ENCODE measurements at regions not wholly inside any gene's neighbourhood (a gene's known extent, or its start where the extent isn't known, plus 50 kb on each side); places are given as distances from the start of the nearest gene placed in this dataset.

DNA sequence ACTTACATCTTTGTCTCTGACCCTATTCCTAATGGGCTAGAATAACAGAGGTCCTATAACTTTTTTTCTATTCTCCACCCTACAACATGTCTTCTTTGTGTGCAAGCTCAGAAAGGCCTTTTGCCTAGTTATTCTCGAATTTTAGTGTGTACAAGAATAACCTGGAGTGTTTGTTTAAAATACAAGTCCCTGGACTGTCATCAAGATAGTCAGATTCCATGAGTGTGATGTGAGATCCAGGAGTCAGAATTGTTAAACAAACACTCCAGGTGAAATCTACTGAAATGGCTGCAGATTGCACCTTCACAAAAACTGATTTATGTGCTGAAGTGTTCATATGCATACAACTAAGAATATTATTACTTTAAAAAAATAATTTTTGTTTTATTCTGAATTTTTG is 114.4 kb upstream of the DIO2 start:
- ATAC-seq (ENCODE audit: insufficient number of reproducible peaks, low FRiP score, low read depth) (no peak), DNase-seq (ENCODE audit: low spot score) (no peak)
- no peak overlapping the region for H3K27ac ChIP-seq
- H3K27me3 ChIP-seq (replicated peaks; ENCODE audit: insufficient read depth) = no peaks in the 10 kb centered on the region
- TF ChIP-seq, protein P1, sequence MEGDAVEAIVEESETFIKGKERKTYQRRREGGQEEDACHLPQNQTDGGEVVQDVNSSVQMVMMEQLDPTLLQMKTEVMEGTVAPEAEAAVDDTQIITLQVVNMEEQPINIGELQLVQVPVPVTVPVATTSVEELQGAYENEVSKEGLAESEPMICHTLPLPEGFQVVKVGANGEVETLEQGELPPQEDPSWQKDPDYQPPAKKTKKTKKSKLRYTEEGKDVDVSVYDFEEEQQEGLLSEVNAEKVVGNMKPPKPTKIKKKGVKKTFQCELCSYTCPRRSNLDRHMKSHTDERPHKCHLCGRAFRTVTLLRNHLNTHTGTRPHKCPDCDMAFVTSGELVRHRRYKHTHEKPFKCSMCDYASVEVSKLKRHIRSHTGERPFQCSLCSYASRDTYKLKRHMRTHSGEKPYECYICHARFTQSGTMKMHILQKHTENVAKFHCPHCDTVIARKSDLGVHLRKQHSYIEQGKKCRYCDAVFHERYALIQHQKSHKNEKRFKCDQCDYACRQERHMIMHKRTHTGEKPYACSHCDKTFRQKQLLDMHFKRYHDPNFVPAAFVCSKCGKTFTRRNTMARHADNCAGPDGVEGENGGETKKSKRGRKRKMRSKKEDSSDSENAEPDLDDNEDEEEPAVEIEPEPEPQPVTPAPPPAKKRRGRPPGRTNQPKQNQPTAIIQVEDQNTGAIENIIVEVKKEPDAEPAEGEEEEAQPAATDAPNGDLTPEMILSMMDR (IDR thresholded peaks at IDR 0.05) = no peak
- no peak overlapping the region for H3K4me3 ChIP-seq
- H3K9me3 ChIP-seq = no peaks in the 10 kb centered on the region
- H3K4me1 ChIP-seq (ENCODE audit: control insufficient read depth in 1 of 2, low read depth in 2 of 2) = no peaks in the 10 kb centered on the region
- H3K36me3 ChIP-seq = no peaks in the 10 kb centered on the region

- Histone ChIP-seq H3K9me3 (no peaks in the 10 kb centered on the region), H3K36me3 (no peaks in the 10 kb centered on the region), H3K4me3 (no peak overlapping the region), H3K27me3 (replicated peaks; ENCODE audit: insufficient read depth) (no peaks in the 10 kb centered on the region), H3K4me1 (ENCODE audit: control insufficient read depth in 1 of 2, low read depth in 2 of 2) (no peaks in the 10 kb centered on the region), H3K27ac (no peak overlapping the region)
- ATAC-seq (ENCODE audit: insufficient number of reproducible peaks, low FRiP score, low read depth) = no peak
- TF ChIP-seq, protein P1 (IDR thresholded peaks at IDR 0.05) = no peak
- no peak for DNase-seq (ENCODE audit: low spot score)
Observed at GRCh38 chr14:80325112-80325511, 113.8 kb upstream of the DIO2 start.

- no peaks in the 10 kb centered on the region for H3K4me1 ChIP-seq (ENCODE audit: control insufficient read depth in 1 of 2, low read depth in 2 of 2)
- ATAC-seq (ENCODE audit: insufficient number of reproducible peaks, low FRiP score, low read depth) (no peak), DNase-seq (ENCODE audit: low spot score) (no peak)
- no peaks in the 10 kb centered on the region for H3K9me3 ChIP-seq
- no peaks in the 10 kb centered on the region for H3K36me3 ChIP-seq
- TF ChIP-seq, protein P1 (IDR thresholded peaks at IDR 0.05) = no peak
- H3K27me3 ChIP-seq (replicated peaks; ENCODE audit: insufficient read depth) = no peaks in the 10 kb centered on the region
- H3K4me3 ChIP-seq = no peak overlapping the region
- no peak overlapping the region for H3K27ac ChIP-seq
Observed at GRCh38 chr14:80324649-80325048, 113.3 kb upstream of the DIO2 start.

DNA sequence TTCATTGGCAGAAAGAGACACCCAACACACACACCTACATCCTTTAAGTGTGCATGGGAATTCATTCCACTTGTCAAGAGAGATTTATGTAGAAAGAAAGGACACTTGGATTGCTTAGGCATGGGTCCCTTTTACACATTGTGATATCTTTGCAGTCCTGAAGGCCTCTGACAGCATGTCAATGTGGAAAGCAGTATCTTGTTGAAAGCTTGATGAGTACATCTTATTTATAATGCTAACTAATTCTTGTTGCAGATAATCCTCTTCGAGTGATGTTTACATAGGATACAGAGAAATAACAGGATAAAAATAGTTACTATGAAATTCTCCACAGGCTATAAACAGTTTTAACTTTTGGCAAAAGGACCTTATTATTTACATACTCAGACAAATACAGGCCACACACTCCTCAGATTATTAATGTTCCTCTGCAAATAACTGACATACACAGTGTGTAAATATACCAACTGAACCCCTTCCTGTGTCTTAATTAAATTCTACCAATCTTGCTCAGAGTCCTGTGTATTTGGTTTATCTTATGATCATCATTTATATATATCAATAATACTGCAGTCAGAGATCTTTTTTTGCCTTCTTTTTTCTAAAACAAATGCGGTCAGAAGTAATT is 111.8 kb upstream of the DIO2 start:
- DNase-seq (ENCODE audit: low spot score) = no peak
- Histone ChIP-seq H3K27ac (no peak overlapping the region), H3K4me1 (ENCODE audit: control insufficient read depth in 1 of 2, low read depth in 2 of 2) (no peaks in the 10 kb centered on the region)

DNA sequence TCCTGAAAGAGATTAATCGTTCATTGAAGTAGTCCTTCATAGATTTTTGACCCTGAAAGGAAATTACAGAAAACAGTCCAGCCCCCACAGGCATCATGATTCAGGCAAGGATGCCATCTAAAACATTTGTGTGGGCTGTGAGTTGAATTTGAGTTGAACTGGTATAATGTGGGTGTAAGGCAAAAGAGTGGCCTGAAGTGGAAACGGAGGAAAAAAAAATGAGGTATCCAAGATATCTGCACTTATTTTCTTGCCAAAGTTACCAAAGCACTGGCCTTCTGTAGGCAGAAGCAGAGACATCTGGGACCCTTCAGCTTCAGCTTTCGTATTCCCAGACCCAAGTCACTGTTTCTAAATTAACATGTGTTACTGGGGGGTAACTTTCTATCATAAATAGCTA is 105.1 kb upstream of the DIO2 start:
- Histone ChIP-seq H3K4me3 (no peak overlapping the region), H3K9me3 (no peaks in the 10 kb centered on the region), H3K36me3 (no peaks in the 10 kb centered on the region), H3K27ac (no peak overlapping the region), H3K27me3 (replicated peaks; ENCODE audit: insufficient read depth) (no peaks in the 10 kb centered on the region), H3K4me1 (ENCODE audit: control insufficient read depth in 1 of 2, low read depth in 2 of 2) (peaks cover 7 to 18% of the 10 kb centered on the region in 2 donors)
- ATAC-seq (ENCODE audit: insufficient number of reproducible peaks, low FRiP score, low read depth) (no peak), DNase-seq (ENCODE audit: low spot score) (no peak)
- TF ChIP-seq, protein P1 (IDR thresholded peaks at IDR 0.05) = no peak

More for the DNA sequence above, 111.8 kb upstream of the DIO2 start:
- H3K27me3 ChIP-seq (replicated peaks; ENCODE audit: insufficient read depth) = no peaks in the 10 kb centered on the region
- no peak overlapping the region for H3K4me3 ChIP-seq
- no peaks in the 10 kb centered on the region for H3K9me3 ChIP-seq
- no peak for ATAC-seq (ENCODE audit: insufficient number of reproducible peaks, low FRiP score, low read depth)
- TF ChIP-seq, protein P1 (IDR thresholded peaks at IDR 0.05) = no peak
- H3K36me3 ChIP-seq = no peaks in the 10 kb centered on the region

Data from thoracic aorta (tissue), 2 donors.